ENCODE measurements at regions not wholly inside any gene's neighbourhood (a gene's known extent, or its start where the extent isn't known, plus 50 kb on each side); places are given as distances from the start of the nearest gene placed in this dataset.

DNA sequence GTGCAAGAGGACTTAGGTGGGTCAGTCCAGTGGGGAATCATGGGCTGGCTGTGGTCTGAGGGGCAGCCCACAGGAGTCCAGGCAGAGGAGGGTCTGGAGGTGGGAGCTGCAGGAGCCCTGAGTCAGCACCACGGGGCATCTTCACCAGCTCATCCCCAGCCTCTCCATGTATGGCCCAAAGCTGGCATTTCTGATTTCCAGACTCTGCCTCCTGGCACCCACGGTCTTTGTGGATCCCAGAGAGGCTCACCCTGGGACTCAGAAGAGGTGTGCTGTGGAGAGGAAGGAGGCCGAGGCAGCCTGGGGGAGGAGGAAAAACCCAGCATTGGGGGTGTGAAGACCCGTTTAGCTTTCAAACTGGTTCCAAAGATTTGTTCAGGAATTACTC lies 64.5 kb upstream of the KLF13 start:
- TF ChIP-seq TAF1 (IDR thresholded peaks at IDR 0.05; ENCODE audit: borderline replicate concordance, low read depth, low read length) (no peak), POLR2A (IDR thresholded peaks at IDR 0.05; ENCODE audit: low read depth, low read length) (no peak)
